HG03039 (cell line): ENCODE measurements at regions not wholly inside any gene's neighbourhood (a gene's known extent, or its start where the extent isn't known, plus 50 kb on each side); places are given as distances from the start of the nearest gene placed in this dataset.

Experiments used
- ATAC-seq: cut with Tn5 transposase; IDR thresholded peaks from one replicate; pipeline ENCODE4 v1.9.1; 2021; ENCODE audit warnings: mild to moderate bottlenecking, moderate library complexity; ENCODE audit not compliant: unreplicated experiment

- ATAC-seq: no peak
Measured at GRCh38 chrX:109312757-109313156, 169.1 kb downstream of the GUCY2F start.

DNA sequence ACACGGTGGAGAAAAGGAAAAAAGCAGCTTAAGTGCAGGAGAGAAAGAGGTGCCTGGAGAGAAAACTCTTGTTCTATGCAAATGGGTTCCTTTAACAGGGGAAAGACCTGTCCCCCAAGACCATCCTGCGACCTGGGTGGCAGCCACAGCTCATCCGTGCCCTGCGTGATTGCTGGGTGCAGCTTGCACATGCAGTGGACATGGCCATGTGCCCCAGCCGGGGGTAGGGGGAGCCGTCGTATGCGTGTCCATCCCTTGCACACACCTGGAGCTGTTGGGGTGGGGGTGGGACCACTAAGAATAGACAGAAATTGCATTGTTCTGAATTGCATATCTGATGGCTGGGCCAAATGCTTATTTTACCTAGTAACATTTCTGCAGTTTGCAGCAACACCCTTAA, 171.9 kb downstream of the GUCY2F start:
- ATAC-seq: no peak

- ATAC-seq: no peak
Measured at GRCh38 chrX:109301177-109301576, 180.7 kb downstream of the GUCY2F start.

GRCh38 chrX:109300415-109300814, 181.5 kb downstream of the GUCY2F start:
- ATAC-seq: no peak

- no peak for ATAC-seq
Measured at GRCh38 chrX:109299091-109299490, 182.8 kb downstream of the GUCY2F start.

DNA sequence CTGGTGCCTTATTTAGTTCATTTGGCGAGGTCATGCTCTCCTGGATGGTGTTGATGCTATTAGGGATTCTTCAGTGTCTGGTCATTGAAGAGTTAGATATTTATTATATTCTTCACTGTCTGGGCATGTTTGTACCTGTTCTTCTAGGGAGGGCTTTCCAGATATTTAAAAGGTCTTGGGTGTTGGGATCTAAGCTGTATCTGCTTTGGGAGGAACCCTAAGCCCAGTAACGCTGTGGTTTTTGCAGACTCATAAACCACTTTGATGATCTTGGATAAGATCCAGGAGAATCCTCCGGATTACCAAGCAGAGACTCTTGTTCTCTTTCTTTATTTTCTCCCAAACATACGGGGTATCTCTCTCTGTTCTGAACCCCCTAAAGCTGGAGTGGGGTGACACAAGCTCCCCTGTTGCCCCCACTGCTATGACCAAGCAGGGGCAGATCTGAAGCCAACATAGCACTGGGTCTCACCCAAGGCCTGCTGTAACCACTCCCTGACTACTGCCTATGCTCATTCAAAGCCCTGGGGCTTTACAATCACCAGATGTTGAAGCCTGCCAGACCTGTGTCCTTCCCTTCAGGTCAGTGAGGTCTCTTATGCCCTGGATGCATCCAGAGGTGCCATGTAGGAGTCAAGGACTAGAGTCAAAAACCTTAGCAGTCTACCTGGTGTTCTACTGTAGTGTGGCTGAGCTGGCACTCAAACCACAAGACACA, 187.6 kb downstream of the GUCY2F start:
- no peak for ATAC-seq

DNA sequence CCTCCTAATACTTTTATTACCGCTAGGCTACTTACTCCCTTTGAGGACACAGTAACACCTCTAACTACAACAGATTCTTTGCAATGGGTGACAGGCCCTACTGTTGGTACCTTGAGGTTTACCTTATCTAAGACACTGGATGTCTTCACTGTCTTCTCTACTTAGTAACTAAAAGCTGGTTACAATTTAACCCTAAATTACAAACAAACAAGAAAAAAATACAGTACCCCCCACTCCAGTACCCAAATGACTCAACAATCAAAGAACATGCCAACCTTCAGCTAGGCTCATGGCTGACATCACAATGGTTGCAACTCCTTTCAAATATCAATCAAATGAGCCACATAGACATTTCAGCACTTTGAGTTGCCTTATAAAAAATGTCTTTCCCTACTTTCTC, 198.0 kb downstream of the GUCY2F start:
- no peak for ATAC-seq

GRCh38 chrX:109281483-109282275, 200.2 kb downstream of the GUCY2F start:
- peak; percentile 84 for ATAC-seq

GRCh38 chrX:109274806-109275205, 207.1 kb downstream of the GUCY2F start:
- no peak for ATAC-seq

DNA sequence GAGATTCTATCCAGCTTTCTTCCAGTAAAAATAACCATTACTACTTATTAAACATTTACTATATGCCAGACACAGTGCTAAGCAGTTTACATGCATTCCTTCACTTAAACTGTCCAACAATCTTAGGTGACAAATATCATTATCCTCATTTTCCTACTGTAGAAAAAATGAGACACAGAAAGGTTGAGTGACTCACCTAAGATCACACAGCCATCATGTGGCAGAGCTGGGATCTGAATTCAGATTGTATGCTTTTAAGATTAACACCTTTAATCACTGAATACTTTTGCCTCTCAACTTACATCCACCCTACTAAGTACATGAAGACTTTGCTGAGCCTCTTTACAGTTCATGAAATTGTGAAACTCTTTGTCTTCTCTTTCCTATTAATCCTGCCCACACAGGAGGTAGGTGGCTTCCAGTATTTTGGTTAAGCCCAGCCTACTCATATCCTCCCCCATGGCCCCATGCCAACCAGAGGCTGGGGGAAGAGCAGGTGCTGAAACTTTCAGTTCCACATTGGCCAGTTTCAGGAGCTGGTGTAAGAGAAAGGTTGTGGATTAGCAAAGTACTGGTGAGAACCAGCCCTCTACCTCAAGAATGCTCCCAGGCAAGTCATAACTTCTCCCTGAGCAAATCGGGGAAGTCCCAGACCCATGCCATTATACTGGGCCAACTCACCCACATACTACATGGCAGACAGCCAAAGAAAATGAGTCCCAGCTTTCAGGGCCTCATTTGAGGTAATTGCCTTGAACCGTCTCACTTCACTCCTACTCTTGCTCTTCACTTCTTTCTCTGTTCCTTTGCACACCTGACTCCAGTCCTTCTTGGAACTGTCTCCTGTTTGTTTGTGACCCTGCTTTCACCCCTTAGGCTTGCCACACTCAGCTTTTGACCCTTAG, 211.1 kb downstream of the GUCY2F start:
- ATAC-seq: peak; percentile 96

GRCh38 chrX:109268340-109268739, 213.5 kb downstream of the GUCY2F start:
- no peak for ATAC-seq

DNA sequence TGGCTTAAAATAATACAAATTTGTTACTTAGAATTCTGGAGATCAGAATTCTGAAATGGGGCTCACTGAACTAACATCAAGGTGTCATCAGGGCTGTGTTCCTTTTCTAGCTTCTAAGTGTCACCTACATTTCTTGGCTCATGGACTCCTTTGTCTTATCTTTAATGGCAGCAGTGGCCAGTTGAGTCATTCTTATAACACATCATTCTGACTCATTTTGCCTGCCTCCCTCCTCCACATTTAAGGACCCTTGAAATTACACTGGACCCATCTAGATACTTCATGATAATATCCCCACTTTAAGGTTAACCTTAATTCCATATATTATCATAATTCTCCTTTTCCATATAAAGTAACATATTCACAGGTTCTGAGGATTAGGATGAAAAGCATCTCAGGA, 215.9 kb downstream of the GUCY2F start:
- ATAC-seq: no peak

GRCh38 chrX:109264878-109265277, 217.0 kb downstream of the GUCY2F start:
- ATAC-seq: peak; percentile 52

- ATAC-seq: no peak
Measured at GRCh38 chrX:109261279-109261678, 220.6 kb downstream of the GUCY2F start.

DNA sequence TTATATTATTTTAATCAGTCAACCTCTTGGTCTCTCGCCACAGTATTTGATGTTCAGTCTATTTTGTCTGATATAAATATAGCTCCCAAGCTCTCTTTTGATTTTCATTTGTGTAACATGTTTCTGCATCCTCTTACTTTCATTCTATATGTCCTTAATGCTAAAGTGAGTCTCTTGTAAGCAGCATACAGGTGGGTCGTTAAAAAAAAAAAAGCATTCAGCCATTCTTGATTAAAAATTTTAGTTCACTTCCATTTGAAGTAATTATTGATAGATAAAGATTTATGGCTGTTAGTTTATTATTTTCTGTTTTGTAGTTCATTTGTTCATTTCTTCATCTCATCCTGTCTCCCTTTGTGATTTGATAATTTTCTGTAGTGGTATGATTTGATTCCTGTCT, 229.1 kb downstream of the GUCY2F start:
- ATAC-seq: no peak

- no peak for ATAC-seq
Measured at GRCh38 chrX:109218761-109219160, 263.1 kb downstream of the GUCY2F start.

DNA sequence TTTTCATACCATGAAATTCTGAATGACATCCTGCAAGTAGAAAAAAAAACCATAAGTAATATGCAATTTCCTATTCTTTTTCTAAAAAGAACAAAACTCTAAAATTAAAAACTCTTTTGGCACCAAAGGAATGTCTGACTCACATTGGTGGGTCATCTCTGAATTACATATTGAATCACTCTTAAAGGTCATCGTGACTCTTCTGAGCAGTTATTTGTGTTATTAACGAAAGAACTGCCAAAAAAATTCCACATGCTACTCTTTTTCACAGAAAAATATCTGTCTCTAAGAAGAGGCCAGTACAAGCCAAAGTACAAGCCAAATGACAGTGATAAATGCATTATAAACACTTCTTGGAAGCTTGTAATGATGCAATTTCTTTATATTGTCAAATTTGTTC, 282.2 kb downstream of the GUCY2F start:
- no peak for ATAC-seq

GRCh38 chrX:109190542-109190941, 291.3 kb downstream of the GUCY2F start:
- peak; percentile 58 for ATAC-seq

DNA sequence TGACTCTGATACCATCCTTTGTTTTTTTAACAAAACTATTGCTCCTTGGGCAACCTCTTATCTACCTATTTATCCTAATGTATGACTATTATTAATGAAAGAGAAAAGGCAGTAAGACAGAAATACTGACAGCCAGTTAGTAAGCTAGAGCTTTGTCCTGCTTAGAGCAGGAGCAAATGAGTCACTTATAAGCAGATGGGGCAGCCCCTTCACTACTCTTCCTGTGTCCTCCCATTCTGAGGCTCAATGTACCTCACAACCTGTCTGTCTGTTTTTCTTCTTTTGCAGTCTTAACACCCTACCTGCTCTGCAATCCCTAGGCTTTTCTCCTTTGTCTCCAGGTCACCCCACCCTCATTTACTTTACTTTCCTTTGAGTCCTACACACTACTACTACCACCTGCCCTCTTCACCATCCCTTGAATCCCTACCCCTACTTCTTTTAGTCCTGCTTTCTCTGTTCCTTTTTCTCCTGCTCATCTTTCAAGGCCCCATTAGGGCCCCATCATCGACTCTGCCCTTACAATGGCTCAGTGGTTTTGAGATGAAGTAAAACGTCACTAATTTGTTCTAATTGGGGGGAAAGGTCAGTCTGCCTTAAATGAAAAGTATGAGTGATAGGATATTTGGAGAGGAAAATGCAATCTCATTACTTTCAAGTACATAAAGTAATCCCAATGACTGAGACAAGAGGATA, 294.3 kb downstream of the GUCY2F start:
- peak; percentile 70 for ATAC-seq

DNA sequence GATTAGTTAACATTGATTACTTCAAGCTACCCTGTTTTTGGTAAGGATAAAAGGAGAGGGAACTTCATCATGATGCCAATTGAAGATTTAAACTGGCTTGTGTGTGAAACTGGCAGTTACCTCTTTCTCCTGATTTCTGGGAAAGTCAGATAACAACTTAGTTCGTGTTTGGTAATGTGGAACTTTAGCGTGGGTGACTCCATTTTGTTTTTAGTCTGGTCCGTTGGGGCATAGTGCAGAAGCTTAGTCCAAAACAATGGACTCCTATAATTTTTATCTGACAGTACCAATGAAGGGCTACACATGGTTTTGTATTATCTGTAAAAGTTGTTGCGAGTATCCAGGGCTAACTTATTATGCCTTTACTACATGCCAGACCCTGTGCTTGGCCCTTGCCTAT, 294.9 kb downstream of the GUCY2F start:
- no peak for ATAC-seq
